ENCODE measurements at regions not wholly inside any gene's neighbourhood (a gene's known extent, or its start where the extent isn't known, plus 50 kb on each side); places are given as distances from the start of the nearest gene placed in this dataset.
"Not testable (repeated sequence)": the region's sequence is repeated elsewhere in the genome, so short reads cannot be mapped to it uniquely, and the experiment has no call there.

DNA sequence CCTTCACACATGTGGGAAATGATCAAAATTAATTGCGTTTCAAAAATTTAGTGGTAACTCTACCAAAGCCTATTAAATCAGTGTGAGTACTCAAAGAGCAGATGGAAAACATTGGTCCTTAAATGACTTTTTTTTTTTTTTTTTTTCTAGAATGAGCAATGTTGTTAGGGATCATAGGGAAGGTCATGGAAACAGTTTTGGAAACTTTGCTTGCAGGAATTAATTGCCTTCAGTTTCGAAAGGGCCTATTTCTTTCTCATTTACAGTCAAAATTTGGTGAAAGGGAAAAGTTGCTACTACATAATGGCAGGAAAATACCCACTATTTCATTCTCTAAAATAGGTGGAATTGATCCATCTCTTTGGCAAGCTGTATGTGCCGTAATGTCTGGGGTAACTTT, 160.9 kb downstream of the RTL9 start:
- no peak for DNase-seq (ENCODE audit: low read depth, low spot score)
- TF ChIP-seq, protein P1, sequence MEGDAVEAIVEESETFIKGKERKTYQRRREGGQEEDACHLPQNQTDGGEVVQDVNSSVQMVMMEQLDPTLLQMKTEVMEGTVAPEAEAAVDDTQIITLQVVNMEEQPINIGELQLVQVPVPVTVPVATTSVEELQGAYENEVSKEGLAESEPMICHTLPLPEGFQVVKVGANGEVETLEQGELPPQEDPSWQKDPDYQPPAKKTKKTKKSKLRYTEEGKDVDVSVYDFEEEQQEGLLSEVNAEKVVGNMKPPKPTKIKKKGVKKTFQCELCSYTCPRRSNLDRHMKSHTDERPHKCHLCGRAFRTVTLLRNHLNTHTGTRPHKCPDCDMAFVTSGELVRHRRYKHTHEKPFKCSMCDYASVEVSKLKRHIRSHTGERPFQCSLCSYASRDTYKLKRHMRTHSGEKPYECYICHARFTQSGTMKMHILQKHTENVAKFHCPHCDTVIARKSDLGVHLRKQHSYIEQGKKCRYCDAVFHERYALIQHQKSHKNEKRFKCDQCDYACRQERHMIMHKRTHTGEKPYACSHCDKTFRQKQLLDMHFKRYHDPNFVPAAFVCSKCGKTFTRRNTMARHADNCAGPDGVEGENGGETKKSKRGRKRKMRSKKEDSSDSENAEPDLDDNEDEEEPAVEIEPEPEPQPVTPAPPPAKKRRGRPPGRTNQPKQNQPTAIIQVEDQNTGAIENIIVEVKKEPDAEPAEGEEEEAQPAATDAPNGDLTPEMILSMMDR (IDR thresholded peaks at IDR 0.05; ENCODE audit: insufficient read depth, low read length, missing control alignments) = no peak
- ChIA-PET POLR2A (no interaction called here), CTCF (no interaction called here)
- H3K4me3 ChIP-seq (ENCODE audit: low read depth, low read length) = no peak overlapping the region

GRCh38 chrX:110519906-110520452, 161.3 kb downstream of the RTL9 start:
- DNase-seq (ENCODE audit: low read depth, low spot score) = no peak
- ChIA-PET CTCF (no interaction called here), POLR2A (no interaction called here)
- no peak overlapping the region for H3K4me3 ChIP-seq (ENCODE audit: low read depth, low read length)
- TF ChIP-seq, protein P1 (IDR thresholded peaks at IDR 0.05; ENCODE audit: insufficient read depth, low read length, missing control alignments) = no peak

GRCh38 chrX:110520652-110521051, 162.0 kb downstream of the RTL9 start:
- DNase-seq (ENCODE audit: low read depth, low spot score); CTCF ChIA-PET; POLR2A ChIA-PET; H3K4me3 ChIP-seq (ENCODE audit: low read depth, low read length): not testable (repeated sequence)

GRCh38 chrX:110531873-110532580, 173.4 kb downstream of the RTL9 start:
- DNase-seq (ENCODE audit: low read depth, low spot score) = no peak
- no peak overlapping the region for H3K4me3 ChIP-seq (ENCODE audit: low read depth, low read length)
- TF ChIP-seq, protein P1 (IDR thresholded peaks at IDR 0.05; ENCODE audit: insufficient read depth, low read length, missing control alignments) = no peak
- ChIA-PET CTCF (interaction anchor here (1.0 kb wide), 1 partner anchor 24 kb away, joined by 3 read pairs; no protein-coding TSS in a partner anchor), POLR2A (no interaction called here)

DNA sequence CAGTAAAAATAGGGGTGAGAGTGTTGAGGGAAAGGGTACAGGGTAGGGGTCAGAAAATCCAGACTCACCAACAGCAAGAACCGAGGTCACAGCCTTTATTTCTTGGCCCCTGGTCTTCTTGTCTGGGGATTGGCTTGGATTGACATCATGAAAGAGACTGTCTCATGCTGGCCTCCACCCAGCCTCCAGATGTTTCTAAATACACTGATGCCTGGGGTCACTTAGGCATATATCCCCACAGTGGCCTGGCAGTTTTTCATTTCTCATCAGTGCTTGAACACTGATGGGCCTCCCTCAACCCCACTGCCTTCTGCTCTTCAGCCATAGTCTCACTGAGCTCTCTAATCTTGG, 173.9 kb downstream of the RTL9 start:
- ChIA-PET POLR2A (no interaction called here), CTCF (interaction anchor here (1.0 kb wide), 1 partner anchor 24 kb away, joined by 3 read pairs; no protein-coding TSS in a partner anchor)
- DNase-seq (ENCODE audit: low read depth, low spot score) = no peak
- H3K4me3 ChIP-seq (ENCODE audit: low read depth, low read length) = no peak overlapping the region
- TF ChIP-seq, protein P1 (IDR thresholded peaks at IDR 0.05; ENCODE audit: insufficient read depth, low read length, missing control alignments) = no peak

DNA sequence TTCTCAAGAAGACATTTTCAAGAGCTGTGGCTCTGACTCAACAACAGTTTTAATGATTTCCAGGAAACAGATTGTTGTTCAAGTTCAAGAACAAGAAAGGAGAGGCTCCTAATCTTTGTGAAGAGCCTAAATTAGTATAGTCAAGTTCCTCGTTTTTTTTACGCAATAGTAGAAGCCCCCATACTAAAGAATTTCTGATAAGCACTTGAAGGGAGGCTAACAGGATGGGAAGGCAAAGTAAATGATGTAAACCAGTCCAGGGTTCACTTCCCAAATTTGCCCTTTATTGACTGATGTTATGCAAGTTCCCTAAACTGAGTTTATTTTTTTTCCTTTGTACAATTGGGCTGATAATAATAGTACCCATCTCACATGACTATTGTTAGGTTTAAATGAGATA, 178.2 kb downstream of the RTL9 start:
- ChIA-PET CTCF (no interaction called here), POLR2A (no interaction called here)
- H3K4me3 ChIP-seq (ENCODE audit: low read depth, low read length) = no peak overlapping the region
- TF ChIP-seq, protein P1 (IDR thresholded peaks at IDR 0.05; ENCODE audit: insufficient read depth, low read length, missing control alignments) = no peak
- no peak for DNase-seq (ENCODE audit: low read depth, low spot score)

DNA sequence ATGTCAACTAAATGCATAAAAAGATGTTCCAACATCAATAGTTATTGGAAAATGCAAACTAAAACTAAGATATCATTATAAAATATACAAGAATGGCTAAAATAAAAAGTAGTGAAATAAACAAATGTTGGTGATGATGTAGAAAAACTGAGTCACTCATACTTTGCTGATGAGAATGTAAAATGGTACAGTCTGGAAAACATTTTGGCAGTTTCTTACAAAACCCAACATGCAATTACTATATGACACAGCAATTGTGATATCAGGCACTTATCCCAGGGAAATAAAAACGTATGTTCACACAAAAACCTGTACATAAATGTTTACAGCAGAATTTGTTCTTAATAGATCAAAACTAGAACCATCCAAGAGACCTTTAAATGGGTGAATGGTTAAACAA, 182.6 kb downstream of the RTL9 start:
- POLR2A ChIA-PET = no interaction called here
- DNase-seq (ENCODE audit: low read depth, low spot score) = no peak

DNA sequence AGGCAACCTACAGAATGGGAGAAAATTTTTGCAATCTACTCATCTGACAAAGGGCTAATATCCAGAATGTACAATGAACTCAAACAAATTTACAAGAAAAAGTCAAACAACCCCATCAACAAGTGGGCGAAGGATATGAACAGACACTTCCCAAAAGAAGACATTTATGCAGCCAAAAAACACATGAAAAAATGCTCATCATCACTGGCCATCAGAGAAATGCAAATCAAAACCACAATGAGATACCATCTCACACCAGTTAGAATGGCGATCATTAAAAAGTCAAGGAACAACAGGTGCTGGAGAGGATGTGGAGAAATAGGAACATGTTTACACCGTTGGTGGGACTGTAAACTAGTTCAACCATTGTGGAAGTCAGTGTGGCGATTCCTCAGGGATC, 192.2 kb downstream of the RTL9 start:
- H3K4me3 ChIP-seq (ENCODE audit: low read depth, low read length); POLR2A ChIA-PET; DNase-seq (ENCODE audit: low read depth, low spot score); CTCF ChIA-PET: not testable (repeated sequence)

More for the DNA sequence above, 182.6 kb downstream of the RTL9 start:
- H3K4me3 ChIP-seq (ENCODE audit: low read depth, low read length) = no peak overlapping the region
- TF ChIP-seq, protein P1 (IDR thresholded peaks at IDR 0.05; ENCODE audit: insufficient read depth, low read length, missing control alignments) = no peak
- CTCF ChIA-PET = no interaction called here
